ENCODE measurements at regions not wholly inside any gene's neighbourhood (a gene's known extent, or its start where the extent isn't known, plus 50 kb on each side); places are given as distances from the start of the nearest gene placed in this dataset.
A peak's percentile ranks its signal among the peaks of the same experiment; 100 is the strongest.

DNA sequence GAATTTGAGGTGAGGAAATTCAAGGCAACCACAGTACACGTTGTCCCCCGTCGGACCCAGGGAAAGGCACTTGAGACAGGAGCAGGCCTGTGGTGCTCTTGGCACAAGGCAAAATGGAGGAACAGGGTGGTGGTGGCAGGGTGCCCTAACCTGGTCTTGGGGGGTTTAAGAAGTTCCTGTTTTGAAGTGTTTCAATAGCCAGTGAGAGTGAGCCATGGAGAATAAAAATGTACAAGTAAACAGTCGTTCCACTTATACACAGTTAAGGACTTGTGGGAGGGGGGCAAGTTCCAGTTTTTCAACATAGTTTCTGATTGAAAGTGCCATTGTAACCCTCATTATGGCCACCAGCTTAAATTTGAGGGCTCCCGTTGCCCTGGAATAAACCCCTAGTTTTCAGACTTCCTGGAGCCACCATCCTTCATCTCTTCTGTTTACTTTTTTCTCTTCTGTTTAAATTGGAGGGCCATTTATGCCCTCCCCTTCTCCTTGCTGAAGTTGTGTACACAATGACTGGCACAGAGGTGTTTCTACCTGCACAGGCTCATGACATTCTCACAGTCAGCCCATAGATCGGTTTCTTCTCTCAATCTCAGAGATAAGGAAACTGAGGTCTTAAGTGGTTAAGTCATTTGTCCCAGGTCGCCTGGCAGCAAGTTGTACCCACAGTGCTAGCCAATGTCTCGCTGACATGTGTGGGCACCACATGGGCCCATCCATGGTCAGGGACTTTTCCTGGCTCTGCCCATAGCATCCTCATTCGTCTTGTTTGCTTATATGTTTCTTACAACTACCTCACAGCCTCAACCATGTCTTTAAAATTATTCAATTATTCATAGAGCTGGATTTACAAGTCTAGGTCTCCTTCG, 66.0 kb upstream of the ST3GAL5 start:
- ATAC-seq: no peak
- 90% methylated on average over 10 of the region's 10 CpGs for WGBS

DNA sequence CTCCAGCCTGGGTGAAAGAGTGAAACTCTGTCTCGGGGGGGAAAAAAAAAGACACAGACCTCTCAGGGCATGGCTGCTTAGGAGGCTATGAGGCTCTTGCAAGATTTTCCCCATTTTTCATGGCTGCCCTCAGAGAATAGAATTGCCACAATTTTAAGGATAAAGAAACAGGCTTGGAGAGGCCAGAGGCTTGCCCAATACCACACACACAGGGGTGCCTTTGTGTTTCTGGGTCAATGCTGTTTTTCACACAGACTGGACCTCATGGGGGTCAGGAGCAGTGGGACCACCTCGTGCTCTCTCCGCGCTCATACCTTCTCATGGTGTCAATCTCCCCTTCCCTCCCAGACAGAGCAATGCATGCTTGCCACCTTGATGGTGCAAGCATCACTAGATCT, 65.4 kb upstream of the ST3GAL5 start:
- ATAC-seq (no peak), DNase-seq (no peak)
- no peaks in the 10 kb centered on the region for H3K9me3 ChIP-seq (ENCODE audit: control insufficient read depth, low read length)

More for the DNA sequence above, 66.0 kb upstream of the ST3GAL5 start:
- Histone ChIP-seq H3K27me3 (ENCODE audit: control insufficient read depth, insufficient read depth) (no peaks in the 10 kb centered on the region), H3K27ac (ENCODE audit: low read length) (no peak overlapping the region), H3K4me3 (ENCODE audit: low read length) (no peak overlapping the region), H3K4me1 (ENCODE audit: control insufficient read depth, insufficient read depth, low read length) (peaks cover under 1% of the 10 kb centered on the region), H3K9me3 (ENCODE audit: control insufficient read depth, low read length) (no peaks in the 10 kb centered on the region)
- intact Hi-C loops (cut with DNase I): no loop called here
- no peak for DNase-seq

DNA sequence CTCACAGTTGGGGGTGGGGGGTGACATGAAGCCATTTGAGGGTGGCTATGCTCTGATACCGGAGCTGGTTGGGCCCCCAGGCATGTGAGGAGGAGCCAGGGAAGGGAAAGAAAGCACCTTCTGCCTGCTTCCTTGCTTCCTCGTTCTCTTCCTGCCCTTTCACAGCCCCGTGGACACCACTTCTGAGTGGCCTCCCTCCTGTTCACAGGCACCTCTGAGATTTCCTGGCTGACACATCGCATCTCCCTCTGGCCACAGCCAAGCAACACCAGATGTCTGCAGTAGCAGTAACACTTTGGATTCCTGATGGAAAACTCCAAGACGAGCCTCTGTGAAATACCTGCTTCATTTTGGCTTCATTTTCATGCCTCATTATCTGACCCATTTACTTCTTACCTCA, 64.7 kb upstream of the ST3GAL5 start:
- intact Hi-C loops (cut with DNase I): no loop called here
- H3K27me3 ChIP-seq (ENCODE audit: control insufficient read depth, insufficient read depth): no peaks in the 10 kb centered on the region
- no peak overlapping the region for H3K27ac ChIP-seq (ENCODE audit: low read length)
- ATAC-seq (no peak), DNase-seq (no peak)
- 40% methylated on average over 5 of the region's 5 CpGs for WGBS
- H3K9me3 ChIP-seq (ENCODE audit: control insufficient read depth, low read length): no peaks in the 10 kb centered on the region
- H3K4me1 ChIP-seq (ENCODE audit: control insufficient read depth, insufficient read depth, low read length): peaks cover 4% of the 10 kb centered on the region
- H3K4me3 ChIP-seq (ENCODE audit: low read length): no peak overlapping the region

More for the DNA sequence above, 65.4 kb upstream of the ST3GAL5 start:
- WGBS: 86% methylated on average over 4 of the region's 4 CpGs
- Histone ChIP-seq H3K4me3 (ENCODE audit: low read length) (no peak overlapping the region), H3K27me3 (ENCODE audit: control insufficient read depth, insufficient read depth) (no peaks in the 10 kb centered on the region), H3K27ac (ENCODE audit: low read length) (no peak overlapping the region), H3K4me1 (ENCODE audit: control insufficient read depth, insufficient read depth, low read length) (peaks cover 4% of the 10 kb centered on the region)
- intact Hi-C loops (cut with DNase I): no loop called here

DNA sequence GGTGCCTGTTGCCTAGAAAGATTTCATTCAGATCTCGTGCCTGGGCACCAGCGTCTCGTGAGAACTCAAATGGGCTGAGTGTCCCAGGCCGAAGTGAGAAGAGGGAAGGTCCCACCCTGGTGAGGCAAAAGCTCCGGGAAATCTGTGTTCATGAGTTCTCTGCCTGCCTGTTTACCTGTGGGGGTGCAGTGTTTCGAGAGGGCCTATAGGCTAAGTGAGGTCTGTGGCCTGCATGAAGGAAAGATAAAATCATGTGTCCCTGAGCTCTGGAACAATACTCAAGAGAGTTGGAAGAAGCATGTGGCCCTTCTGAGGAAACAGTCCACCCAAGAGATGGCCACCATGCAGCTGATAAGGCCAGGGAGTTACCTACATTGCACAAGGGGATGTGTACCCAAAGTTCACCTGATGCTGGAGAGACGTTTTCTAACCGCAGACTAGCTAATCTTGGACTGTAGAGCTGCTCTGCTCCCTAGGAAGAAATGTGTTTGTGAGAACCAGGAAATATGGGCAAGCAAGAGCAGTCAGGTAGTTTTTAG, 63.5 kb upstream of the ST3GAL5 start:
- WGBS: 91% methylated on average over 8 of the region's 8 CpGs
- Histone ChIP-seq H3K9me3 (ENCODE audit: control insufficient read depth, low read length) (peaks cover 1% of the 10 kb centered on the region), H3K4me3 (ENCODE audit: low read length) (no peak overlapping the region), H3K27me3 (ENCODE audit: control insufficient read depth, insufficient read depth) (no peaks in the 10 kb centered on the region), H3K27ac (ENCODE audit: low read length) (no peak overlapping the region), H3K4me1 (ENCODE audit: control insufficient read depth, insufficient read depth, low read length) (peaks cover 4% of the 10 kb centered on the region)
- intact Hi-C loops (cut with DNase I): no loop called here
- ATAC-seq (no peak), DNase-seq (no peak)

DNA sequence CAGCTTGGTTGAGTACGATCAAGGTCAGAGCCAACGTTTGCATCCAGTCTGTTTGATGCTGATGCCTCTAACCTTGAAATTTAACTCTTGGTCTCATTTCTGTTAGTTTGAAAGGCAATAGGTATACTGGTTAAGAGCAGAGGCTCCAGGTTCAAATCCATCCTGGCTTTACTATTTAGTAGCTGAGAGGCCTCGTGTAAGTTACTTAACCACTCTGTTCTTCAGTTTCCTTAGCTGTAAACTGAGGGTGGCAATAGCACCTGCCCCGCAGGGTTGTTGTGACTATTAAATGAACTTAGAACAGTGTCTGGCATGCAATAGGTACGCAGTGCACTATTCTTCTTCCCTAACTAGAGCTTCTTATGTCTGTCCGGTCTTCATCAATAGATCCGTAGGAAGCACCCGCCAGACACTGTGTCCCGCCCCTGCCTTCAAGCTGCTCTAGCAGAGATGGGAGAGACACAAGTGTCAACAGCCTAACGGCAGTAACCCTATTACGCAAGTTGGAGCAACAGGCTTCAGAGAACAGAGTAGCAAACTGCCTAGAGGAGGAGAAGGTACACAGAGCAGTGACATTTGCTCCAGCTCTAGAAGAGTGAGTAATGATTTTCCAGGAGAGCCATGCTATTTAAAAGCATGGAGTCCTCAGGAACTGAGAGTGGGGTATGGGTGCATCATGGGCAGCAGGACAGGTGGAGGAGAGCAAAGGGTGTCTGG, 62.7 kb upstream of the ST3GAL5 start:
- Histone ChIP-seq H3K27me3 (ENCODE audit: control insufficient read depth, insufficient read depth) (no peaks in the 10 kb centered on the region), H3K9me3 (ENCODE audit: control insufficient read depth, low read length) (peaks cover 2% of the 10 kb centered on the region), H3K4me3 (ENCODE audit: low read length) (no peak overlapping the region), H3K4me1 (ENCODE audit: control insufficient read depth, insufficient read depth, low read length) (peaks cover 4% of the 10 kb centered on the region), H3K27ac (ENCODE audit: low read length) (no peak overlapping the region)
- 91% methylated on average over 11 of the region's 11 CpGs for WGBS
- DNase-seq (no peak), ATAC-seq (no peak)
- intact Hi-C loops (cut with DNase I): no loop called here

DNA sequence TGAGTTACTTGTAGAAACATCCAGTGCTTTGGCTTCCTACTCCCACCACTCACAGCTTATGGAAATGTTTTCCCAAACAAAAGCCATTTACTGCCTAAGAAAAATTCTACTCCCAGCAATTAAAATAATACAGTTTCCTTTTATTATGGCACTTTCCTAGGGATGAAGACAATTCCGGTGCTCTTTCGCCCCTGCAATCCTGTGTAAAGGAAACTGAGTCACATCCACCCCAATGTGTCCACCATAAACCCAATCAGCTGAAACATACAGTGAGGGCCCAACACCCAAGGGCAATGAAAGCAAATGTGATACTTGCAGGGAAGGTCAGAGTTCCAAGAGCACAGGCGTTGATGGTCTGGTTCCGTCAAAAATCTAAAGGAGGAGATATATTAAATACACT, 62.0 kb upstream of the ST3GAL5 start:
- ATAC-seq: no peak
- H3K27me3 ChIP-seq (ENCODE audit: control insufficient read depth, insufficient read depth): no peaks in the 10 kb centered on the region
- H3K27ac ChIP-seq (ENCODE audit: low read length): no peak overlapping the region
- intact Hi-C loops (cut with DNase I): no loop called here
- H3K4me1 ChIP-seq (ENCODE audit: control insufficient read depth, insufficient read depth, low read length): peaks cover 4% of the 10 kb centered on the region
- WGBS: 80% methylated on average over 4 of the region's 4 CpGs
- peaks cover 2% of the 10 kb centered on the region for H3K9me3 ChIP-seq (ENCODE audit: control insufficient read depth, low read length)
- no peak for DNase-seq
- H3K4me3 ChIP-seq (ENCODE audit: low read length): no peak overlapping the region

DNA sequence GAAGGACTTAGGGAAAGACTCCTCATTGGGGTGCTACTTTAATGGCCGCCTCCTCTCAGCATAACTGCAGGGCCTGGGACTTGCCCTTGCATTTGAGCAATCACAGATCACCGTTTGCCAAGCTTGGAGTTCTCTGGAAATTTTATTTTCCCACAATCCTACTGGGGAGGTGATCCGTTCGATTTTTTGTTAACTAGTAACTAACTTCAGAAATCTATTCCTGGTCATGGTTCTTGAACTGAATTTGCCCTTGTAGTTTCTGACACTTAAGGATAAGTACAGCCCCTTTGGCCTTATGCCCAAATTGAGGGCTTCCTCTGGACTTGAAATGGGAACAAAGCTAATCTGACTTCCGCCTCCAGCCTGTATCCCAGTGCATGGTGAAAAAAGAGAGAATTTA, 60.5 kb upstream of the ST3GAL5 start:
- Histone ChIP-seq H3K27ac (ENCODE audit: low read length) (no peak overlapping the region), H3K4me3 (ENCODE audit: low read length) (no peak overlapping the region), H3K4me1 (ENCODE audit: control insufficient read depth, insufficient read depth, low read length) (peaks cover 4% of the 10 kb centered on the region), H3K27me3 (ENCODE audit: control insufficient read depth, insufficient read depth) (no peaks in the 10 kb centered on the region), H3K9me3 (ENCODE audit: control insufficient read depth, low read length) (peaks cover 2% of the 10 kb centered on the region)
- DNase-seq (peak in 1 of 3 donors; percentile 39), ATAC-seq (peak; percentile 57 to 71)
- WGBS: 55% methylated on average over 5 of the region's 5 CpGs
- intact Hi-C loops (cut with DNase I): no loop called here

DNA sequence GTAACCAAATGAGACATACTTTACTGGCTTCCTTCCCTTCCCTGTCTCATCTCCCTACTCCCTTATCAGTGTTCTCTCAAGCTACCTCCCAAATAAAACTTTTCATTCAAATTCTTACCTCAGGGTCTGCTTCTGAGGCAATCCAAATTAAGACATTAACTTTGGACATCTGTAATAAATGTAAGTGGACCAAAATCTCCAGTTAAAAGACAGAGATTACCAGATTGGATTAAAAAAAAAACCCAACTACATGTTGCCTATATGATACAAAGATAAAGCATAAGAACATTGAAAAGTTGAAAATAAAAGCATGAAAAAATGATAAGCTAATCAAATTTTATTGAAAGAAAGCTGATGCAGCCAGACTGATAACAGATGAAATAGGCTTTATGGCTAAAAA, 58.8 kb upstream of the ST3GAL5 start:
- intact Hi-C loops (cut with DNase I): no loop called here
- peaks cover 5% of the 10 kb centered on the region for H3K9me3 ChIP-seq (ENCODE audit: control insufficient read depth, low read length)
- no peak for DNase-seq
- no peak for ATAC-seq
- H3K4me3 ChIP-seq (ENCODE audit: low read length): no peak overlapping the region
- no peaks in the 10 kb centered on the region for H3K27me3 ChIP-seq (ENCODE audit: control insufficient read depth, insufficient read depth)
- no peak overlapping the region for H3K27ac ChIP-seq (ENCODE audit: low read length)
- H3K4me1 ChIP-seq (ENCODE audit: control insufficient read depth, insufficient read depth, low read length): peaks cover 4% of the 10 kb centered on the region

DNA sequence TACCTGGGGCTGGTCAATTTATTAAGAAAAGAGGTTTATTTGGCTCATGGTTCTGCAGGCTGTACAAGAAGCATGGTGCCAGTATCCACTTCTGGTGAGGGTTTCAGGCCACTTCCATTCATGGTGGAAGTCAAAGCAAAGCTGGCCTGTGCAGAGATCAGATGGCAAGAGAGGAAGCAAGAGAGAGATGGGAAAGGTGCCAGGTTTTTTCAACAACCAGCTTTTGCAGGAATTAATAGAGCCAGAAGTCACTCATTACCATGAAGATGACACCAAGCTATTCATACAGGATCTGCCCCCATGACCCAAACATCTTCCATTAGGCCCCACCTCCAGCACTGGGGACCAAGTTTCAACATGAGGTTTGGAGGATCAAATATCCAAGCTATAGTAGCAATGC, 56.8 kb upstream of the ST3GAL5 start:
- ATAC-seq: no peak
- peaks cover 7% of the 10 kb centered on the region for H3K9me3 ChIP-seq (ENCODE audit: control insufficient read depth, low read length)

DNA sequence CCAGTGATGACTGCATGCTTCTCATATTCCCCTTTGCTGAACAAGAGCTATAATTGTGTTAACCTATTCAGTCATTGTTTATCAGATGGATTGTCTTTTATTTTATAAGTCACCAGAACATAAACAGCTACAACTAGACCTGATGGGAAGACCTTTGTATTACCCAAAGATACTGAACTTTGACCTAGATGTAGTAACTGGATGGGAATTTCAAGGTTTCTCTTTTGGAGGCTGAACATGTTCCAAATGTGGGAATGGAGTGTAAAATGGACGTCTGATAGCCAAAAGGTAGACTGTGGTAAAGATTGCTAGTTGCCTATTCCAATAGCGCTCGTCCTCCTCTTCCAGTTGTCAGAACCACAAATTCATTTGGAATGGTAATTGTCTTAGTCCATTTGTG, 56.4 kb upstream of the ST3GAL5 start:
- DNase-seq (no peak), ATAC-seq (no peak)
- H3K4me3 ChIP-seq (ENCODE audit: low read length): no peak overlapping the region
- peaks cover 4% of the 10 kb centered on the region for H3K4me1 ChIP-seq (ENCODE audit: control insufficient read depth, insufficient read depth, low read length)
- H3K27ac ChIP-seq (ENCODE audit: low read length): no peak overlapping the region
- intact Hi-C loops (cut with DNase I): no loop called here
- WGBS: 92% methylated on average over 3 of the region's 3 CpGs
- no peaks in the 10 kb centered on the region for H3K27me3 ChIP-seq (ENCODE audit: control insufficient read depth, insufficient read depth)
- peaks cover 7% of the 10 kb centered on the region for H3K9me3 ChIP-seq (ENCODE audit: control insufficient read depth, low read length)

More for the DNA sequence above, 56.8 kb upstream of the ST3GAL5 start:
- Histone ChIP-seq H3K27me3 (ENCODE audit: control insufficient read depth, insufficient read depth) (no peaks in the 10 kb centered on the region), H3K4me1 (ENCODE audit: control insufficient read depth, insufficient read depth, low read length) (peaks cover 4% of the 10 kb centered on the region), H3K27ac (ENCODE audit: low read length) (no peak overlapping the region), H3K4me3 (ENCODE audit: low read length) (no peak overlapping the region)
- no peak for DNase-seq
- intact Hi-C loops (cut with DNase I): no loop called here

DNA sequence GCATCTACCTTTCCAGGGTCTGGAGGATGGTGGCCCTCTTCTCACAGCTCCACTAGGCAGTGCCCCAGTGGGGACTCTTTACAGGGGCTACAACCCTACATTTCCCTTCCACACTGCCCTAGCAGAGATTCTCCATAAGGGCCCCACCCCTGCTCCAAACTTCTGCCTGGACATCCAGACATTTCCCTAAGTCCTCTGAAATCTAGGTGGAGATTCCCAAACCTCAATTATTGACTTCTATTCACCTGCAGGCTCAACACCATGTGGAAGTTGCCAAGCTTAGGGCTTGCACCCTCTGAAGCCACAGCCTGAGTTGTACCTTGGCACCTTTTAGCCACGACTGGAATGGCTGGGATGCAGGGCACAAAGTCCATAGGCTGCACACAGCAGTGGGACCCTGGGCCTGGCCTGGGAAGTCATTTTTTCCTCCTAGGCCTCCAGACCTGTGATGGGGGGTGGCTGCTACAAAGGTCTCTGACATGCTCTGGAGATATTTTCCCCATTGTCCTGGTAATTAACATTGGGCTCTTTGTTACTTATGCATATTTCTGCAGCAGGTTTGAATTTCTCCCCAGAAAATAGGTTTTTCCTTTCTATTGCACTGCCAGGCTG, 53.7 kb upstream of the ST3GAL5 start:
- Histone ChIP-seq H3K27ac (ENCODE audit: low read length) (no peak overlapping the region), H3K27me3 (ENCODE audit: control insufficient read depth, insufficient read depth) (no peaks in the 10 kb centered on the region), H3K4me1 (ENCODE audit: control insufficient read depth, insufficient read depth, low read length) (no peaks in the 10 kb centered on the region), H3K9me3 (ENCODE audit: control insufficient read depth, low read length) (peaks cover 7% of the 10 kb centered on the region), H3K4me3 (ENCODE audit: low read length) (no peak overlapping the region)
- no peak for ATAC-seq
- 90% methylated on average over 1 of the region's 1 CpG for WGBS
- intact Hi-C loops (cut with DNase I): no loop called here
- no peak for DNase-seq

Measured in right cardiac atrium (tissue), 5 donors.